ENCODE measurements at regions not wholly inside any gene's neighbourhood (a gene's known extent, or its start where the extent isn't known, plus 50 kb on each side); places are given as distances from the start of the nearest gene placed in this dataset.

- H3K4me3 ChIP-seq (replicated peaks in 1 of 4; ENCODE audit: control extremely low read depth in 1 of 4, insufficient read depth in 1 of 4, low read depth in 3 of 4, low read length in 4 of 4), result no peak overlapping the region
- H3K9ac ChIP-seq (ENCODE audit: insufficient read depth, low read length), result no peak overlapping the region
- peaks cover 7% of the 10 kb centered on the region for H3K4me1 ChIP-seq (ENCODE audit: control insufficient read depth, extremely low read depth, insufficient read depth, low read length)
- no peaks in the 10 kb centered on the region for H3K79me2 ChIP-seq (ENCODE audit: control insufficient read depth, insufficient read depth, low read length)
- no peak for TF ChIP-seq EZH2 (IDR thresholded peaks at IDR 0.05; ENCODE audit: low read length, missing control alignments)
- H3K36me3 ChIP-seq (ENCODE audit: control insufficient read depth, insufficient read depth, low read length), result no peaks in the 10 kb centered on the region
- no peaks in the 10 kb centered on the region for H3K27me3 ChIP-seq (ENCODE audit: control insufficient read depth, insufficient read depth, low read length)
- no peaks in the 10 kb centered on the region for H4K20me1 ChIP-seq (ENCODE audit: control insufficient read depth, extremely low read depth, insufficient read depth, low read length)
- H3K9me3 ChIP-seq (ENCODE audit: control insufficient read depth, insufficient read depth, low read depth, low read length), result no peaks in the 10 kb centered on the region
- no peak overlapping the region for H3K4me2 ChIP-seq (ENCODE audit: extremely low read depth, insufficient read depth, low read length)
- H2AFZ ChIP-seq (ENCODE audit: low read length), result no peak overlapping the region
- no peak for DNase-seq (ENCODE audit: low read depth in 2 of 2)
- H3K27ac ChIP-seq (ENCODE audit: insufficient read depth, low read length), result no peak overlapping the region
Measured at GRCh38 chr7:130843703-130844102, 109.7 kb upstream of the KLF14 start.

- Histone ChIP-seq H3K9me3 (ENCODE audit: control insufficient read depth, insufficient read depth, low read depth, low read length) (no peaks in the 10 kb centered on the region), H3K4me1 (ENCODE audit: control insufficient read depth, extremely low read depth, insufficient read depth, low read length) (peaks cover 7% of the 10 kb centered on the region), H3K9ac (ENCODE audit: insufficient read depth, low read length) (peak overlapping the region; percentile 13), H2AFZ (ENCODE audit: low read length) (peak overlapping the region; percentile 31), H3K79me2 (ENCODE audit: control insufficient read depth, insufficient read depth, low read length) (no peaks in the 10 kb centered on the region), H3K36me3 (ENCODE audit: control insufficient read depth, insufficient read depth, low read length) (no peaks in the 10 kb centered on the region), H4K20me1 (ENCODE audit: control insufficient read depth, extremely low read depth, insufficient read depth, low read length) (no peaks in the 10 kb centered on the region), H3K27me3 (ENCODE audit: control insufficient read depth, insufficient read depth, low read length) (no peaks in the 10 kb centered on the region), H3K4me2 (ENCODE audit: extremely low read depth, insufficient read depth, low read length) (peak overlapping the region; percentile 79), H3K27ac (ENCODE audit: insufficient read depth, low read length) (peak overlapping the region; percentile 96), H3K4me3 (replicated peaks in 1 of 4; ENCODE audit: control extremely low read depth in 1 of 4, insufficient read depth in 1 of 4, low read depth in 3 of 4, low read length in 4 of 4) (no peak overlapping the region)
- peak; percentile 70 to 78 for DNase-seq (ENCODE audit: low read depth in 2 of 2)
- TF ChIP-seq EZH2 (IDR thresholded peaks at IDR 0.05; ENCODE audit: low read length, missing control alignments), result no peak
- TF ChIP-seq CTCF (conservative IDR thresholded peaks at IDR 0.05 in 1 of 2, IDR thresholded peaks at IDR 0.05 in 1 of 2; ENCODE audit: low read depth in 1 of 2, low read length in 2 of 2), result no peak
Measured at GRCh38 chr7:130844811-130845580, 111.0 kb upstream of the KLF14 start.

- Histone ChIP-seq H4K20me1 (ENCODE audit: control insufficient read depth, extremely low read depth, insufficient read depth, low read length) (no peaks in the 10 kb centered on the region), H3K4me1 (ENCODE audit: control insufficient read depth, extremely low read depth, insufficient read depth, low read length) (peaks cover 7% of the 10 kb centered on the region), H3K27me3 (ENCODE audit: control insufficient read depth, insufficient read depth, low read length) (no peaks in the 10 kb centered on the region), H3K9ac (ENCODE audit: insufficient read depth, low read length) (peak overlapping the region; percentile 45), H3K4me3 (replicated peaks in 1 of 4; ENCODE audit: control extremely low read depth in 1 of 4, insufficient read depth in 1 of 4, low read depth in 3 of 4, low read length in 4 of 4) (peak overlapping the region in 1 of 4 experiments; percentile 7), H3K79me2 (ENCODE audit: control insufficient read depth, insufficient read depth, low read length) (no peaks in the 10 kb centered on the region), H3K27ac (ENCODE audit: insufficient read depth, low read length) (peak overlapping the region; percentile 96), H3K9me3 (ENCODE audit: control insufficient read depth, insufficient read depth, low read depth, low read length) (no peaks in the 10 kb centered on the region), H3K36me3 (ENCODE audit: control insufficient read depth, insufficient read depth, low read length) (no peaks in the 10 kb centered on the region), H3K4me2 (ENCODE audit: extremely low read depth, insufficient read depth, low read length) (peak overlapping the region; percentile 79), H2AFZ (ENCODE audit: low read length) (peak overlapping the region; percentile 31)
- peak; percentile 85 to 89 for DNase-seq (ENCODE audit: low read depth in 2 of 2)
- no peak for TF ChIP-seq CTCF (conservative IDR thresholded peaks at IDR 0.05 in 1 of 2, IDR thresholded peaks at IDR 0.05 in 1 of 2; ENCODE audit: low read depth in 1 of 2, low read length in 2 of 2)
Measured at GRCh38 chr7:130845581-130846085, 111.6 kb upstream of the KLF14 start.
